ENCODE measurements at regions not wholly inside any gene's neighbourhood (a gene's known extent, or its start where the extent isn't known, plus 50 kb on each side); places are given as distances from the start of the nearest gene placed in this dataset.

GRCh38 chr2:64345998-64346397, 108.0 kb upstream of the LGALSL start:
- Histone ChIP-seq H3K36me3 (ENCODE audit: control insufficient read depth, insufficient read depth, low read length) (no peaks in the 10 kb centered on the region), H3K27me3 (ENCODE audit: control insufficient read depth, insufficient read depth, low read length) (no peaks in the 10 kb centered on the region), H3K4me3 (ENCODE audit: low read depth, low read length) (no peak overlapping the region)
- no peak for TF ChIP-seq CTCF (IDR thresholded peaks at IDR 0.05; ENCODE audit: insufficient read depth, low read length, severe bottlenecking)
- DNase-seq (ENCODE audit: low read depth) (no peak), FAIRE-seq (no peak)

DNA sequence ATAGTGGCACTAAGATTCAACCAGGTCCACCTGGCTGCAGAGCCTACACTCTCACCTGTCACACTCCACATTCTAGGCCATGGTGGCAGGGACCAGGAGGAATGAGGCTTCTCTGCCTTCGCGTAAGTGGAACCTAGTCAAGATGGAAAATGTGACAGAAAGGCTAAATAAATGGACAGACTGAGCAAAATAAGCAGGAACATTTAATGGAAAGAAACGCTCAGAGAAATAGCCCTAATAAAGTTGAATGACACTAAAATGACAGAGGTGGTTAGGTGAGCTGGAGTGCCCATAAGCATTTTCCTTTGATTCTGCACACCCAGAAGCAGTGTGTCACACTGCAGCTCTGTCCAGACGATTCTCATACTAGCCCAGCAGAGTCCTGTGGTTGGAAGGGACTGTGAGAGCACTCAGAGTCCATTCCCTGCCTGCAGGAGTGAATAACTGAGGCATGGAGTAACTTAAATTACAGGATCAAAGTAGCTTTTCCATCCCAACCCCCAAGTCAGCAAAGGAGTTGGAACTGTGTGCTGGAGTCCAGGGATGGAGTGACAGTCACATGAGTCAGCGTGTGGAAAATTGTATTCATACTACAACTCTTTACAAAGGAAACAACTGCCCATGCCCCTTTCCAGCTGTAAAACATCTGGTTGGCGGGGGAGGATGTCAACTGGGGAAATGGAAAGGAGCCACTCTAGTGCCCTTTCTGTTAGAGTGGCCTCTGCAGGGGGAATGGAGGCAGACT, 105.4 kb upstream of the LGALSL start:
- FAIRE-seq (no peak), DNase-seq (ENCODE audit: low read depth) (peak; percentile 55)
- no peaks in the 10 kb centered on the region for H3K27me3 ChIP-seq (ENCODE audit: control insufficient read depth, insufficient read depth, low read length)
- H3K36me3 ChIP-seq (ENCODE audit: control insufficient read depth, insufficient read depth, low read length), result no peaks in the 10 kb centered on the region
- no peak overlapping the region for H3K4me3 ChIP-seq (ENCODE audit: low read depth, low read length)
- no peak for TF ChIP-seq CTCF (IDR thresholded peaks at IDR 0.05; ENCODE audit: insufficient read depth, low read length, severe bottlenecking)

GRCh38 chr2:64349131-64349530, 104.8 kb upstream of the LGALSL start:
- Histone ChIP-seq H3K27me3 (ENCODE audit: control insufficient read depth, insufficient read depth, low read length) (no peaks in the 10 kb centered on the region), H3K4me3 (ENCODE audit: low read depth, low read length) (no peak overlapping the region), H3K36me3 (ENCODE audit: control insufficient read depth, insufficient read depth, low read length) (no peaks in the 10 kb centered on the region)
- FAIRE-seq (no peak), DNase-seq (ENCODE audit: low read depth) (no peak)
- TF ChIP-seq CTCF (IDR thresholded peaks at IDR 0.05; ENCODE audit: insufficient read depth, low read length, severe bottlenecking), result no peak

DNA sequence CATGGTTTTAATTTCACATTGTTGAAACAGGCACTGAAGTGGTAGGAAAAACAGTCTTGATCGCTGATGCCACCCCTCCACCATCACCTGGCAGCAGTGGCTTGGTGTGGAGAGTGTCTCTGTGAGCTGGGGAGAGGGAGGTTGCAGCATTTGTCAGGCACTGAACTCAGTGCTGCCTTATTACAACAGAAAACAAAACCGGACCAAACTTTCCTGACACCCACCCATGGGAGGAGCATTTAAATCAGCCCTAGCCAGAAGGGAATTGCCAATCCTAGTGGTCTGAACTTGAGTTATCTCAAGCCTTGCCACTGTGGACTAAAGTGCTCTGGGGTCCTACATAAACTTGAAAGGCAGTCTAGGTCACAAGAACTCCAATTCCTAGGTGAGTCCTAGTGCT, 103.0 kb upstream of the LGALSL start:
- TF ChIP-seq CTCF (IDR thresholded peaks at IDR 0.05; ENCODE audit: insufficient read depth, low read length, severe bottlenecking), result no peak

DNA sequence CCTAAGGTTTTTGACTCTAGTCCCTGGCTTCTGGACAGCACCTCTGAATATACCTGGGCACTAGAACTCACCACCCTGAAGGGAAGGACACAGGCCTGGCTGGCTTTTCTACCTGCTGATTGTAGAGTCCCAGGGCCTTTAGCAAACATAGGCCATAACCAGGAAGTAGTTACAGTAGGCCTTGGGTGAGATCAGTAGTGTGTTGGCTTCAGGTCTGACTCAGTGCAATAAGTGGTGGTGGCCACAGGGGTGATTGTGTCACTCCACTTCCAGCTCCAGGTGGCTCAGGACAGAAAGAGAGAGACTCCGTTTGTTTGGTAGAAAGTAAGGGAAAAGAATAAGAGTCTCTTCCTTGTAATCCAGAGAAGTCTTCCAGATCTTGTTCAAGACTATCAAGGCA, 101.7 kb upstream of the LGALSL start:
- Histone ChIP-seq H3K27me3 (ENCODE audit: control insufficient read depth, insufficient read depth, low read length) (no peaks in the 10 kb centered on the region), H3K36me3 (ENCODE audit: control insufficient read depth, insufficient read depth, low read length) (no peaks in the 10 kb centered on the region), H3K4me3 (ENCODE audit: low read depth, low read length) (no peak overlapping the region)
- TF ChIP-seq CTCF (IDR thresholded peaks at IDR 0.05; ENCODE audit: insufficient read depth, low read length, severe bottlenecking), result no peak
- DNase-seq (ENCODE audit: low read depth) (peak; percentile 60), FAIRE-seq (no peak)

More for the DNA sequence above, 103.0 kb upstream of the LGALSL start:
- H3K4me3 ChIP-seq (ENCODE audit: low read depth, low read length), result no peak overlapping the region
- DNase-seq (ENCODE audit: low read depth) (no peak), FAIRE-seq (no peak)
- no peaks in the 10 kb centered on the region for H3K27me3 ChIP-seq (ENCODE audit: control insufficient read depth, insufficient read depth, low read length)
- no peaks in the 10 kb centered on the region for H3K36me3 ChIP-seq (ENCODE audit: control insufficient read depth, insufficient read depth, low read length)
